ENCODE measurements at regions not wholly inside any gene's neighbourhood (a gene's known extent, or its start where the extent isn't known, plus 50 kb on each side); places are given as distances from the start of the nearest gene placed in this dataset.
"Not testable (repeated sequence)": the region's sequence is repeated elsewhere in the genome, so short reads cannot be mapped to it uniquely, and the experiment has no call there.

- not testable (repeated sequence) for H3K27me3 ChIP-seq (ENCODE audit: insufficient read depth, insufficient read length); H3K9ac ChIP-seq (ENCODE audit: insufficient read length, low read depth); H3K4me3 ChIP-seq (ENCODE audit: insufficient read length, low read depth); H3K4me1 ChIP-seq (ENCODE audit: insufficient read depth, insufficient read length); DNase-seq (ENCODE audit: low read depth, low spot score); H3K9me3 ChIP-seq (ENCODE audit: insufficient read depth, low read length); H3K36me3 ChIP-seq (ENCODE audit: insufficient read depth, insufficient read length, low read length)
Measured at GRCh38 chr2:111413950-111414349, 293.2 kb downstream of the BCL2L11 start.

- H3K4me3 ChIP-seq (ENCODE audit: insufficient read length, low read depth); H3K9me3 ChIP-seq (ENCODE audit: insufficient read depth, low read length); DNase-seq (ENCODE audit: low read depth, low spot score); H3K27me3 ChIP-seq (ENCODE audit: insufficient read depth, insufficient read length); H3K36me3 ChIP-seq (ENCODE audit: insufficient read depth, insufficient read length, low read length); H3K4me1 ChIP-seq (ENCODE audit: insufficient read depth, insufficient read length); H3K9ac ChIP-seq (ENCODE audit: insufficient read length, low read depth): not testable (repeated sequence)
Measured at GRCh38 chr2:111415765-111416743, 295.3 kb downstream of the BCL2L11 start.

- H3K36me3 ChIP-seq (ENCODE audit: insufficient read depth, insufficient read length, low read length); H3K4me3 ChIP-seq (ENCODE audit: insufficient read length, low read depth); H3K4me1 ChIP-seq (ENCODE audit: insufficient read depth, insufficient read length); H3K9me3 ChIP-seq (ENCODE audit: insufficient read depth, low read length); H3K27me3 ChIP-seq (ENCODE audit: insufficient read depth, insufficient read length); H3K9ac ChIP-seq (ENCODE audit: insufficient read length, low read depth); DNase-seq (ENCODE audit: low read depth, low spot score): not testable (repeated sequence)
Measured at GRCh38 chr2:111417026-111417425, 296.3 kb downstream of the BCL2L11 start.

- DNase-seq (ENCODE audit: low read depth, low spot score); H3K9me3 ChIP-seq (ENCODE audit: insufficient read depth, low read length); H3K4me3 ChIP-seq (ENCODE audit: insufficient read length, low read depth); H3K9ac ChIP-seq (ENCODE audit: insufficient read length, low read depth); H3K27me3 ChIP-seq (ENCODE audit: insufficient read depth, insufficient read length); H3K36me3 ChIP-seq (ENCODE audit: insufficient read depth, insufficient read length, low read length); H3K4me1 ChIP-seq (ENCODE audit: insufficient read depth, insufficient read length): not testable (repeated sequence)
Measured at GRCh38 chr2:111418091-111418875, 297.6 kb downstream of the BCL2L11 start.

GRCh38 chr2:111420074-111420473, 299.4 kb downstream of the BCL2L11 start:
- not testable (repeated sequence) for H3K4me3 ChIP-seq (ENCODE audit: insufficient read length, low read depth); H3K36me3 ChIP-seq (ENCODE audit: insufficient read depth, insufficient read length, low read length); H3K4me1 ChIP-seq (ENCODE audit: insufficient read depth, insufficient read length); H3K9me3 ChIP-seq (ENCODE audit: insufficient read depth, low read length); DNase-seq (ENCODE audit: low read depth, low spot score); H3K9ac ChIP-seq (ENCODE audit: insufficient read length, low read depth); H3K27me3 ChIP-seq (ENCODE audit: insufficient read depth, insufficient read length)

GRCh38 chr2:111420835-111421234, 300.1 kb downstream of the BCL2L11 start:
- DNase-seq (ENCODE audit: low read depth, low spot score); H3K4me1 ChIP-seq (ENCODE audit: insufficient read depth, insufficient read length); H3K4me3 ChIP-seq (ENCODE audit: insufficient read length, low read depth); H3K36me3 ChIP-seq (ENCODE audit: insufficient read depth, insufficient read length, low read length); H3K27me3 ChIP-seq (ENCODE audit: insufficient read depth, insufficient read length); H3K9ac ChIP-seq (ENCODE audit: insufficient read length, low read depth); H3K9me3 ChIP-seq (ENCODE audit: insufficient read depth, low read length): not testable (repeated sequence)

GRCh38 chr2:111421949-111422348, 301.2 kb downstream of the BCL2L11 start:
- H3K4me3 ChIP-seq (ENCODE audit: insufficient read length, low read depth); DNase-seq (ENCODE audit: low read depth, low spot score); H3K36me3 ChIP-seq (ENCODE audit: insufficient read depth, insufficient read length, low read length); H3K4me1 ChIP-seq (ENCODE audit: insufficient read depth, insufficient read length); H3K9me3 ChIP-seq (ENCODE audit: insufficient read depth, low read length); H3K27me3 ChIP-seq (ENCODE audit: insufficient read depth, insufficient read length); H3K9ac ChIP-seq (ENCODE audit: insufficient read length, low read depth): not testable (repeated sequence)

GRCh38 chr2:111422562-111422961, 301.8 kb downstream of the BCL2L11 start:
- not testable (repeated sequence) for H3K9me3 ChIP-seq (ENCODE audit: insufficient read depth, low read length); H3K4me3 ChIP-seq (ENCODE audit: insufficient read length, low read depth); H3K27me3 ChIP-seq (ENCODE audit: insufficient read depth, insufficient read length); H3K36me3 ChIP-seq (ENCODE audit: insufficient read depth, insufficient read length, low read length); H3K4me1 ChIP-seq (ENCODE audit: insufficient read depth, insufficient read length); DNase-seq (ENCODE audit: low read depth, low spot score); H3K9ac ChIP-seq (ENCODE audit: insufficient read length, low read depth)

- not testable (repeated sequence) for H3K4me3 ChIP-seq (ENCODE audit: insufficient read length, low read depth); H3K36me3 ChIP-seq (ENCODE audit: insufficient read depth, insufficient read length, low read length); H3K4me1 ChIP-seq (ENCODE audit: insufficient read depth, insufficient read length); H3K9ac ChIP-seq (ENCODE audit: insufficient read length, low read depth); H3K27me3 ChIP-seq (ENCODE audit: insufficient read depth, insufficient read length); H3K9me3 ChIP-seq (ENCODE audit: insufficient read depth, low read length); DNase-seq (ENCODE audit: low read depth, low spot score)
Measured at GRCh38 chr2:111423184-111423583, 302.5 kb downstream of the BCL2L11 start.

GRCh38 chr2:111424176-111424575, 303.5 kb downstream of the BCL2L11 start:
- H3K27me3 ChIP-seq (ENCODE audit: insufficient read depth, insufficient read length); H3K4me1 ChIP-seq (ENCODE audit: insufficient read depth, insufficient read length); H3K4me3 ChIP-seq (ENCODE audit: insufficient read length, low read depth); H3K36me3 ChIP-seq (ENCODE audit: insufficient read depth, insufficient read length, low read length); DNase-seq (ENCODE audit: low read depth, low spot score); H3K9me3 ChIP-seq (ENCODE audit: insufficient read depth, low read length); H3K9ac ChIP-seq (ENCODE audit: insufficient read length, low read depth): not testable (repeated sequence)

- not testable (repeated sequence) for H3K9ac ChIP-seq (ENCODE audit: insufficient read length, low read depth); H3K4me1 ChIP-seq (ENCODE audit: insufficient read depth, insufficient read length); H3K9me3 ChIP-seq (ENCODE audit: insufficient read depth, low read length); H3K4me3 ChIP-seq (ENCODE audit: insufficient read length, low read depth); H3K36me3 ChIP-seq (ENCODE audit: insufficient read depth, insufficient read length, low read length); DNase-seq (ENCODE audit: low read depth, low spot score); H3K27me3 ChIP-seq (ENCODE audit: insufficient read depth, insufficient read length)
Measured at GRCh38 chr2:111424851-111425309, 304.2 kb downstream of the BCL2L11 start.

- not testable (repeated sequence) for H3K4me3 ChIP-seq (ENCODE audit: insufficient read length, low read depth); H3K9me3 ChIP-seq (ENCODE audit: insufficient read depth, low read length); H3K9ac ChIP-seq (ENCODE audit: insufficient read length, low read depth); H3K4me1 ChIP-seq (ENCODE audit: insufficient read depth, insufficient read length); DNase-seq (ENCODE audit: low read depth, low spot score); H3K27me3 ChIP-seq (ENCODE audit: insufficient read depth, insufficient read length); H3K36me3 ChIP-seq (ENCODE audit: insufficient read depth, insufficient read length, low read length)
Measured at GRCh38 chr2:111425789-111426201, 305.1 kb downstream of the BCL2L11 start.

All from NT2/D1 (cell line).